HL-60 (cell line): ENCODE measurements at regions not wholly inside any gene's neighbourhood (a gene's known extent, or its start where the extent isn't known, plus 50 kb on each side); places are given as distances from the start of the nearest gene placed in this dataset.

Experiments used
- CTCF ChIP-seq: IDR thresholded peaks from one replicate; pipeline ENCODE4 v1.5.1; 2011; ENCODE audit warnings: low read length, control low read depth, inconsistent platforms; ENCODE audit not compliant: insufficient read depth
- TF ChIP-seq, protein P1 (sequence below): IDR thresholded peaks from 2 replicates; pipeline ENCODE4 v1.6.1; 2012; ENCODE audit warnings: low read depth; ENCODE audit not compliant: insufficient replicate concordance

DNA sequence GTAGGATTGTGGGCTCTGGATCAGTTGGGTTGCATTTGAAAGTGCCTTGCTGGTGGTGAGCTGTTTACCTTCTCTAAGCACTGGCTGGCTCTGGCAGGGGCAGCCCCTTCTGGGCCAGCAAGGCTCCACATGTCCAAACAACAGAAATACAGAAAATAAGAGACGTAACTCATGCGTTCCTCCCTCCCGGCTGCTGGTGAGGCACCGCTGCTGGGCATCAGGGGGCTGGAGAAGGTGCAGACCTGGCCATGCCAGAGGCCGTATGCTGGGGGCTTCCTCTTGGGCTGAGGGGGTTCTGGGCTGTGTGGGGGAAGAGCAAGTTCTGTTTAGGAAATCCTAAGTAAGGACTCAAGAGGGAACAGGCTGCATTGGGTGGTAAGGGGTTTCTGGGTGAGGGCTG is 140.6 kb downstream of the URI1 start:
- TF ChIP-seq CTCF = no peak
- TF ChIP-seq, protein P1, sequence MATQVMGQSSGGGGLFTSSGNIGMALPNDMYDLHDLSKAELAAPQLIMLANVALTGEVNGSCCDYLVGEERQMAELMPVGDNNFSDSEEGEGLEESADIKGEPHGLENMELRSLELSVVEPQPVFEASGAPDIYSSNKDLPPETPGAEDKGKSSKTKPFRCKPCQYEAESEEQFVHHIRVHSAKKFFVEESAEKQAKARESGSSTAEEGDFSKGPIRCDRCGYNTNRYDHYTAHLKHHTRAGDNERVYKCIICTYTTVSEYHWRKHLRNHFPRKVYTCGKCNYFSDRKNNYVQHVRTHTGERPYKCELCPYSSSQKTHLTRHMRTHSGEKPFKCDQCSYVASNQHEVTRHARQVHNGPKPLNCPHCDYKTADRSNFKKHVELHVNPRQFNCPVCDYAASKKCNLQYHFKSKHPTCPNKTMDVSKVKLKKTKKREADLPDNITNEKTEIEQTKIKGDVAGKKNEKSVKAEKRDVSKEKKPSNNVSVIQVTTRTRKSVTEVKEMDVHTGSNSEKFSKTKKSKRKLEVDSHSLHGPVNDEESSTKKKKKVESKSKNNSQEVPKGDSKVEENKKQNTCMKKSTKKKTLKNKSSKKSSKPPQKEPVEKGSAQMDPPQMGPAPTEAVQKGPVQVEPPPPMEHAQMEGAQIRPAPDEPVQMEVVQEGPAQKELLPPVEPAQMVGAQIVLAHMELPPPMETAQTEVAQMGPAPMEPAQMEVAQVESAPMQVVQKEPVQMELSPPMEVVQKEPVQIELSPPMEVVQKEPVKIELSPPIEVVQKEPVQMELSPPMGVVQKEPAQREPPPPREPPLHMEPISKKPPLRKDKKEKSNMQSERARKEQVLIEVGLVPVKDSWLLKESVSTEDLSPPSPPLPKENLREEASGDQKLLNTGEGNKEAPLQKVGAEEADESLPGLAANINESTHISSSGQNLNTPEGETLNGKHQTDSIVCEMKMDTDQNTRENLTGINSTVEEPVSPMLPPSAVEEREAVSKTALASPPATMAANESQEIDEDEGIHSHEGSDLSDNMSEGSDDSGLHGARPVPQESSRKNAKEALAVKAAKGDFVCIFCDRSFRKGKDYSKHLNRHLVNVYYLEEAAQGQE = no peak
